Osteocyte (in vitro differentiated cells): ENCODE measurements at regions not wholly inside any gene's neighbourhood (a gene's known extent, or its start where the extent isn't known, plus 50 kb on each side); places are given as distances from the start of the nearest gene placed in this dataset.

Experiments used
- DNase-seq: peaks from one replicate; pipeline ENCODE4 v3.0.0; 2021; ENCODE audit warnings: mixed read lengths; ENCODE audit not compliant: unreplicated experiment; ENCODE audit errors: extremely low spot score
- H3K27ac Mint-ChIP-seq: one replicate; pipeline ENCODE4 v1.8.0; 2021; ENCODE audit warnings: mild to moderate bottlenecking, mixed read lengths; ENCODE audit not compliant: unreplicated experiment
- H3K27me3 Mint-ChIP-seq: one replicate; pipeline ENCODE4 v1.8.0; 2021; ENCODE audit warnings: mixed read lengths; ENCODE audit not compliant: unreplicated experiment
- H3K36me3 Mint-ChIP-seq: one replicate; pipeline ENCODE4 v1.8.0; 2021; ENCODE audit warnings: mixed read lengths; ENCODE audit not compliant: unreplicated experiment
- H3K4me1 Mint-ChIP-seq: one replicate; pipeline ENCODE4 v1.8.0; 2021; ENCODE audit warnings: mixed read lengths; ENCODE audit not compliant: unreplicated experiment
- H3K4me3 Mint-ChIP-seq: one replicate; pipeline ENCODE4 v1.8.0; 2021; ENCODE audit warnings: mild to moderate bottlenecking, moderate library complexity, mixed read lengths; ENCODE audit not compliant: unreplicated experiment
- H3K9me3 Mint-ChIP-seq: one replicate; pipeline ENCODE4 v1.8.0; 2021; ENCODE audit warnings: mixed read lengths; ENCODE audit not compliant: unreplicated experiment
- CTCF ChIP-seq: fragments of 200-600 bp; sonication (generic); IDR thresholded peaks from 2 replicates; pipeline ENCODE4 v1.5.0; 2021; ENCODE audit warnings: antibody characterized with exemption, mild to moderate bottlenecking, moderate library complexity

- H3K4me1 Mint-ChIP-seq: peaks cover 5% of the 10 kb centered on the region
- H3K27ac Mint-ChIP-seq: no peak overlapping the region
- no peaks in the 10 kb centered on the region for H3K36me3 Mint-ChIP-seq
- H3K4me3 Mint-ChIP-seq: no peak overlapping the region
- H3K9me3 Mint-ChIP-seq: no peaks in the 10 kb centered on the region
- TF ChIP-seq CTCF: no peak
- no peaks in the 10 kb centered on the region for H3K27me3 Mint-ChIP-seq
- DNase-seq: no peak
Measured at GRCh38 chr6:53731866-53732636, 62.8 kb upstream of the LRRC1 start.

- H3K4me3 Mint-ChIP-seq: no peak overlapping the region
- no peak overlapping the region for H3K27ac Mint-ChIP-seq
- DNase-seq: no peak
- H3K27me3 Mint-ChIP-seq: peaks cover under 1% of the 10 kb centered on the region
- H3K9me3 Mint-ChIP-seq: no peaks in the 10 kb centered on the region
- H3K4me1 Mint-ChIP-seq: peaks cover 9% of the 10 kb centered on the region
- TF ChIP-seq CTCF: no peak
- no peaks in the 10 kb centered on the region for H3K36me3 Mint-ChIP-seq
Measured at GRCh38 chr6:53730767-53731166, 64.0 kb upstream of the LRRC1 start.

DNA sequence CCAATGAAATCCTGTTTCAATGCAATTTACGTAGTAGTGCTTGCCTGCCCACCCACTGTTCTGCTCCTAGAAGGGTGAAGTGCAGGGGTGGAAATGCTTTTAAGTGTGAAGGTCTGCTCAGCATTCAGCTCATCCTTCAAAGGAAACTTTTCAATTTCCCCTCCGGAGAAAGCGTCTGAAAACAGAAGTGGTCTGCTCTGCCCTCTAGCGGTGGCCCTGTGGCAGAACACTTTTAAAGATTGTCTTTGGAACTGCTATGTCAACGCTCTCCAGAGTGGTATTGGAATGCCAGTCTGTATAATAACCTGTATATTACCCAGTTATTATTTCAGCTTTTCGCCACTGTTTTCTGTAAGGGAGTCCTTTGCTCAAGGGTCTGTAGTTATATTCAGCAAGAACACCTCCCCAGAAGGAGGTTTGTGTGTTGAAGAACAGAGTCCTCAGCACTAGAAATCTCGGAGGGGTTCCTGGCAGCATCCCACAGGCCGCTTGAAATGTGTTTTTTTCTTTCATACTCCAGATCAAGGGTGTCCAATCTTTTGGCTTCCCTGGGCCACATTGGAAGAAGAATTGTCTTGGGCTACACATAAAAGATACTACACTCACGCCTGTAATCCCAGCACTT lies 63.1 kb upstream of the KLHL31 start:
- DNase-seq: peak; percentile 86
- no peaks in the 10 kb centered on the region for H3K9me3 Mint-ChIP-seq
- peak; percentile 92 for TF ChIP-seq CTCF
- H3K4me3 Mint-ChIP-seq: peak overlapping the region; percentile 33
- peaks cover 2% of the 10 kb centered on the region for H3K27me3 Mint-ChIP-seq
- H3K27ac Mint-ChIP-seq: no peak overlapping the region
- no peaks in the 10 kb centered on the region for H3K36me3 Mint-ChIP-seq
- H3K4me1 Mint-ChIP-seq: peaks cover 10% of the 10 kb centered on the region

GRCh38 chr6:53727748-53728147 lies 62.2 kb upstream of the KLHL31 start:
- H3K4me1 Mint-ChIP-seq: peaks cover 10% of the 10 kb centered on the region
- H3K36me3 Mint-ChIP-seq: no peaks in the 10 kb centered on the region
- TF ChIP-seq CTCF: no peak
- DNase-seq: no peak
- no peaks in the 10 kb centered on the region for H3K9me3 Mint-ChIP-seq
- H3K27me3 Mint-ChIP-seq: peaks cover 2% of the 10 kb centered on the region
- no peak overlapping the region for H3K4me3 Mint-ChIP-seq
- H3K27ac Mint-ChIP-seq: no peak overlapping the region

DNA sequence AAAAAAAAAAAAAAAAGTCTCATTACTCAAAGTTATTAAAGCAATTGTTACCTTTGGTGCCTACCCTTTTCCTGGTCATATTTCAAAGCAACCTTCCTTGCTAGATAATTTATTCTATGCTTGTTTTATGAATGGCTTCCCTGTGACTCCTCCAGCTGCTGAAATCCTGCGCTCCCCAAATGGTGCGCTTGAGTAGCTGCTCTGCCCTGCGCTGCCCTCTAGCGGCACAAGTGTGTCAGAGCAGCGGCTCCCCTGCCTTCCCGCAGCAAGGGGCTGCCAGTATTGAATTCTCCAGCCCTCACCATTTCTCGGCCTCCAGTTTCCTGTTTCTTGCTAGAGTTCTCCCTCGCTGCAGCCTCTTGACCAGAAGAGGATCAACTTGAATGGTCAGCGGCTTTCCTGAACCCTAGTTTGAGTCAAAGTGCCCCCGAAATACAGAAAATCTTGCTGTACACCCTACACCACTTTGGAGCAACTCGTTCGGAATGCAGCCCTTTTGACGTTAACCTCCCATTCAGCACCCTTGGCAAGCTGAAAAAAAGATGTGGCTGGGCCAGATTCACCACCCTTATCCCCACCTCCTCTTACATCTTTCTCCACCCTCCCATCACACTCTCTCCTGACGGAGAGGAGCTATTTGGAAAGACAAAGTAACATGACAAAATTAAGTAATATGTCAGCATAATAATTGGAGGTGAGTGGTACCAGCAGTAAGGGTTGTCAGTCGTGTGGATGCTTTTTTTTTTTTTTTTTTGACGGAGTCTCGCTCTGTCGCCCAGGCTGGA lies 60.4 kb upstream of the KLHL31 start:
- Mint-ChIP-seq H3K36me3 (no peaks in the 10 kb centered on the region), H3K27me3 (peaks cover 2% of the 10 kb centered on the region), H3K4me3 (no peak overlapping the region), H3K27ac (no peak overlapping the region), H3K4me1 (peaks cover 10% of the 10 kb centered on the region), H3K9me3 (no peaks in the 10 kb centered on the region)
- TF ChIP-seq CTCF: peak; percentile 98
- peak; percentile 91 for DNase-seq
